T-helper 1 cell (primary cell): ENCODE measurements at regions not wholly inside any gene's neighbourhood (a gene's known extent, or its start where the extent isn't known, plus 50 kb on each side); places are given as distances from the start of the nearest gene placed in this dataset.
"Not testable (repeated sequence)": the region's sequence is repeated elsewhere in the genome, so short reads cannot be mapped to it uniquely, and the experiment has no call there.

ENCODE experiments used
- DNase-seq, 5 donors: peaks; one replicate each; pipeline ENCODE4 v3.0.0-alpha.2; 2012 to 2020

DNA sequence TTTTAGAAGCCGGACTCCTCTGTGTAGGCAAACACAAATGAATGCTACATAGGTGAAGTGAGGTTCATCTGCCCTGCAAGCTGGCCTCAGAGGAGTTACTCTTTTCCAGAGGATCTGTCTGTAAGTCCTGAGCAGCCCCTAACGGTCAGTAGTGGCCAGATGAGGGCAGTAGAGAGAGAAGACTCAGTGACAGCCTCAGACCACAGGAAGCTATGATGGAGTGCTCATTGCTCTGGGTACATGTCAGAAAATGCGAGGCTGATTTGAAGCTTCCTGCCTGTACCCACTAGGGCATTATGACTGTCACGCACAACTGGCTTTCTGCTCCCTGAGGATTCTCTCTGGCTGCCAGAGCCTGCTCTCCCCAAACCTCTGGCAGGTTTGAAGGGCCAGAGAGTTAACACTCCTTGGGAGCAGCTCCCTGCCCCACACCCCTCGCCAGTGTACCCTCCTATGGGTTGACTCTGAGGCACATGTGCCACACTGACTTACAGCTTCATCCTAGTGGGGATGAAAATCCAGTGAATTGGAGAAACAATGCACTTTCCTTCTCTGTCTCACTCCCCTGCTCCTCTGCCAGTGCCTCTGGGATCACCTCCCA, 141.5 kb downstream of the GABRG2 start:
- peak in 1 of 5 donors; percentile 8 for DNase-seq

GRCh38 chr5:162214551-162214950, 147.0 kb downstream of the GABRG2 start:
- DNase-seq, result no peak

GRCh38 chr5:162217037-162217436, 149.5 kb downstream of the GABRG2 start:
- DNase-seq, result no peak

DNA sequence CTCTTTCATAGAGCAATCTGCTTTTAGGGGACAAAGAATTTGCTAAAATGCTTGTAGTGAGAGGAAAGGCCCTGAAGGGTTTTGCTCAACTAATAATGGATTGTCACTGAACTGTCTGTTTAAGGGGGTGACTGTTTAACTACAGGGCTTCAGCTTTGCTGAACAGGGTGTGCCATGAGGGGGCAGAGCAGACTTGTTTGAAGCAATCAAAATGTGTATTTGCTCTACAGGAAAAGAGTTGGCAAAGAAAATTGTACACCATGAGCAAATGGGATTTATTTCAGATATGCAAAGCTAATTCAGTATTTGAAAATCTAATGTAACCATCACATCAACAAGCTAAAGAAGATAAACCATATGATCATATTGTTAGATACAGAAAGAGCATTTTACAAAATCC, 154.3 kb downstream of the GABRG2 start:
- DNase-seq, result no peak

GRCh38 chr5:162227075-162227474, 159.5 kb downstream of the GABRG2 start:
- no peak for DNase-seq

DNA sequence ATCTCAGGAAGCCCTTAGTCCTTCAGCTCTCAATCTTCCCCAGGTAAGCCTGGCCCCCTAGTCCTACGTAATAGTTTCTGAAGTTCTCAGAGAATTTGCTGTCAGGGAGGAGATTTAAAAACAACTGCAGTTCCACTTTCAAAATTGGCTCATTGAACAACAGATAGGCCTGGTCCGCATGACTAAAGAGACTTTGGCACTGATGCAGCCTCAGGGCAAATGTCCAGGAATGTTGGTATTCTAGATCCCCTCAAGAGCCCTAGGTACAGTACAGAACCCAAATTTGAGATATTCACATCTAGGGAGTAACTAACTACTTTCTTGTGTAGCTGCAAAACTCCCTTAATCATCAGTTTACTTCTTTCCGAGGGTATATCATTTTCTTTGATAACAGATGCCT, 162.8 kb downstream of the GABRG2 start:
- no peak for DNase-seq

- no peak for DNase-seq
Observed at GRCh38 chr5:162231522-162231921, 163.9 kb downstream of the GABRG2 start.

DNA sequence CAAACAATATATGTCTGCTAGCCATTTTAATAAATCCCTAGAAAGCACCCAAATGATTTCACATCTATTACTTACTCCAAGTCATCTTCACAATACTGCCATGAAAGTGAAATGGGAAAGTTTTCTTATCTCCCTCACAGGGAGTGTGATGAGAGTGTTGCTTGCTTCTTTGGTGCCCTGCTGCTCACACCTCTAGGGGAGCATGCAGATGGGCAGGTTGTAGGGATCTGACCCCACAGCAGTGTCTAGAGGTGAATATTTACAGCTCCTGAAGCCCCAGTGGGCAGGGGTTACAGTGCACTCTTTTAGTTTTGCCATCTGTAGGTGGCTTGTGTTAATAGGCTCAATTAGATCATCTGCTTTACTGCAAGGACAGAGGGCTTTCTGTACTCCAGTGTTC, 173.2 kb downstream of the GABRG2 start:
- no peak for DNase-seq

DNA sequence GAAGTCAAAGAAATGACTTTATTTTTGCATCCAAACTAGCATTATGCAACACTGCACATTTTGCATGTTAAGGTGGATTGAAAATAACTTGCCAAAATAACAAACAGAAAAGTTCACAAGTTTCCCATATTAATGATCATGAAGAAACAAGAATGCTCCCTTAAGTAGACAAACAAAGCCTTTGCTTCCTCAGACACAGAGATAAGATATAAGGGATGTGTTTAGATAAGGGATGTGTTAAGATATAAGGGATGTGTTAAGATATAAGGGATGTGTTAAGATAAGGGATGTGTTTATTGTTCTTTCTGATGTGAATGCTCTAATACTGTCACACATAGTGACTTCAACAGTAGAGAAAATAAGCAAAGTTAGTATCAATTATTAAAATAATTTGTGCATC, 174.8 kb downstream of the GABRG2 start:
- no peak for DNase-seq

DNA sequence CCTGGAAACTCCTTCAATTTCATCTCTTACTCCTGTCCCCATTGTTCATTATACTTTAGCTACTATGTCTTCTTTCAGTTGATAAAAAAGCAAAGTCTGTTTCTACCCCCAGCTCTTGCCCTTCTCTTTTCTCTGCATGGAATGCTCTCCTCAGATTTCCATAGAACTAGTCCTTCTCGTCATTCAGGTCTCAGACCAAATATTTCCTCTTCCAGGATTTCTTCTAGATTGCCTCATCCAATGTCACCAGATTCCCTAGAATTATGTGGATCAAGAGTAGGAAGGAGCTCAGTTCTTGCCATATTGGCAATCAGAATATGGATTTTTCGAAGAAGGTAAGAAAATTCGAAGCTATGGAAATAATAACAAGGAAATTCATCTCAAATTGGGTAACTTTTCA, 176.1 kb downstream of the GABRG2 start:
- no peak for DNase-seq

DNA sequence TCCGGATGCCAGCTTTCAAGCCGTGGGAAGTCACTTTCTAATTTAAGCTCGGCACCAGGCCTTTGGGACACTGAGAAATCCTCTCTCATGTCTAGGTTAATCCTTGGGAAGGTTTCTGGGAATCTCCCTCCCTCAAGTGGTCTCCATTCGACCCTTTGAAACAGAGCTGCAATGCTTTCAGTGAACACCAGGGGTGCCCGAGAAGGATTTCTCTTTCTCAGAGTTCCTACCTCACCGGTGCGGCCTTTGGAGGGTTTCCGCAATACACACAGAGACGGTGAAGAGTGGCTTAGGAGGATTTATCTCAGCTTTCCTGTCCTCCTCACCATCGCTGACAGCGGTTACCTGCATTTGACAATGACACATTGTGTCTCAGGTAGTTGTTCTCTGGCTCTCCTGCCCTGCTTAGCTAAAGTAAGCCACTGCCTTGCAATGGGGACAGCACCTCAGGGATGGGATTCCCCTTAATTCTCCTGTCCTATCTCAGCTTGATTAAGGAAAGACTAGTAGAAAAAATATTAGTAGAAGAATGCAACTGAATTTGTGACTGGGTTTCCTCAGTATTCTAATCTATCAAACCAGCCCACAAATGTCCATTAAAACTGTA, 180.6 kb downstream of the GABRG2 start:
- no peak for DNase-seq

DNA sequence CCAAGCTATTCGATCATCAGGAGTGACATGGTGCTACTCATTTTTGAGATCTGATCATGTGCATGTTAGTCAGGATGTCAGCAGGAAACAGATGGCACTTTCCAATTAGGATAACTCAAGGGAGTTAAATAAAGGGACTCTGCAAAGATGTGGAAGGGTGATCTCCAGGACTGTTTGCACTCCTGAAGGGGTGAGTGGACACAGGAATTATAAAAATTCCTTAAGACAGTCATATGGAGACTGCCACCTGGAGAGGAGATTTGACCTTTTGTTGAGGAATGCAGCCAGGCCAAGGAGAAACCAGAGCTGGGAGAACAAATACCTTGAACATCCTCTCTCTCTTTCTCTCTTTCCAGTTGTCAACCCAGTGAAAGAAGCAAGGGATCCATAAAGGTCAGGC, 189.1 kb downstream of the GABRG2 start:
- DNase-seq, result no peak

- DNase-seq, result no peak
Observed at GRCh38 chr5:162268694-162269481, 201.3 kb downstream of the GABRG2 start.

GRCh38 chr5:162272417-162272816, 204.8 kb downstream of the GABRG2 start:
- DNase-seq, result no peak

GRCh38 chr5:162274679-162275078, 207.1 kb downstream of the GABRG2 start:
- no peak for DNase-seq

DNA sequence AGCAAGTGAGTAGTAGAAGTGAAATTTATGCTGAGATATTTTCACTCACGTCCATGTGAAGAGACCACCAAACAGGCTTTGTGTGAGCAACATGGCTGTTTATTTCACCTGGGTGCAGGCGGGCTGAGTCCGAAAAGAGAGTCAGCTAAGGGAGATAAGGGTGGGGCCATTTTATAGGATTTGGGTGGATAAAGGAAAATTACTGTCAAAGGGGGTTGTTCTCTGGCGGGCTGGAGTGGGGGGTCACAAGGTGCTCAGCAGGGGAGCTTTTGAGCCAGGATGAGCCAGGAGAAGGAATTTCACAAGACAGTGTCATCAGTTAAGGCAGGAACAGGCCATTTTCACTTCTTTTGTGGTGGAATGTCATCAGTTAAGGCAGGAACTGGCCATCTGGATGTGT, 207.8 kb downstream of the GABRG2 start:
- not testable (repeated sequence) for DNase-seq

- no peak for DNase-seq
Observed at GRCh38 chr5:162282191-162282590, 214.6 kb downstream of the GABRG2 start.

DNA sequence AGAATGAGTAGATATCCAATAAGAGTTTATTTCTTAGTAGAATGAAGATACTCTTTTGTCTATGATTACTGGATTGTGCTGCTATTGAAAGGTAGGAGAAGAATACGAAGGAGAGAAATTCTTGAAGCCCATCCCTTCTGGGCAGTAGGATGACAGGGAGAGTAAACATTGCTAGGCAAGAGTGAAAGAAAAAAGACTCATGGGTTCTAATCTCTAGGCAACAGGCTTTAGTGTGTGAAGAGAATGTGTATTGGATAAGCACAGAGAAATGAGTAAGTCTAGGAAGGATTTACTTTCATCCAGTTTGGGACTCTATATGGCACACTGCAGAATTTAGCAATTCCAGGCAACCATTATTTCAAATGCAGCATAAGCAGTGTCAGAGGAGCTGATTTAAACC, 216.0 kb downstream of the GABRG2 start:
- DNase-seq, result no peak

DNA sequence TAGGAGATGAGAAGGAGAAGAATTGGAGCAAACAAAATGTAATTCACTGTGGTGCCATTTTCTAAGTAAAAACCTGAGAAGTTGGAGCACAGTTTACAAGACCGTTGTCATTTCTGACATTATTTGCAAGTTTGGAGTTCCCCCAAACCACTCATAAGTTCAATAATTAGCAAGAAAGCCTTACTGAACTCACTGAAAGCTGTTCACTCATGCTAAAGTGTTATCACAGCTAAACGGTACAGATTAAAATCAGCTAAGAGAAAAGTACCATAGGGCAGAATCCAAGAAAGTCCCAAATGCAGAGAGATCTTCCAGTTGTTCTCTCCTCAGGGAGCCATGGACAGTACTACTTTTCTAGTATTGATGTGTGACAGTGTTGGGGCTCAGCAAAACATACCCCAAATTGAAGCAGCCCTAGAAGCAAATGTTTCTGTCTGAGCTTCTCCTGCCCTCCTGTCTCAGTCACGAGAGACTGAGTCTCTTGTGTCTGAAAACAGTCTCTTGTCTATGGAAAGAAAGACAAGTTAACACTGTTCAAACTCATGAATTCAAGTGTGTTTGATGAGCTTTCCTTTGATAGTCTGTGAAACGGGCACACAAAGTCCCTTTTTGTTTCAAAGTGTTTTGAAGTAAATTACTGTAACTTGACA, 221.2 kb downstream of the GABRG2 start:
- DNase-seq, result no peak

DNA sequence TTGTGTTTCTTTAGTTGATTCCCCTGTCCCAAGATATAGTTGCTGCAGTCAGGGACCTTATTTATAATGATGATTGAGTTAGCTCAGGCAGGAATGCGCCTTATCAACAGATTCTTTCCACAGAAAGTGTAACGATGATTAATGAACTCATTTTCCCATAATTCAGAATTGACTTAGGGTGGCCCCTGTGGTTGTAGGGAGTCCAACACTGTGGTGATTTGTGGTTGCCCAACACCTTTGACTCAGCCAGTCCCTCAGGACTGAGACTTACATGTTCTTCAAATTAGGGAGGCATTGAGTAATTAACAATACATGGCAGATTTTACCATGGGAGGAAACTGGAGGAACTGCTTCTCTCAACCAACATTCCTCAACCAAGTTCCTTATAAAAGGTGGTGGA, 221.9 kb downstream of the GABRG2 start:
- no peak for DNase-seq

DNA sequence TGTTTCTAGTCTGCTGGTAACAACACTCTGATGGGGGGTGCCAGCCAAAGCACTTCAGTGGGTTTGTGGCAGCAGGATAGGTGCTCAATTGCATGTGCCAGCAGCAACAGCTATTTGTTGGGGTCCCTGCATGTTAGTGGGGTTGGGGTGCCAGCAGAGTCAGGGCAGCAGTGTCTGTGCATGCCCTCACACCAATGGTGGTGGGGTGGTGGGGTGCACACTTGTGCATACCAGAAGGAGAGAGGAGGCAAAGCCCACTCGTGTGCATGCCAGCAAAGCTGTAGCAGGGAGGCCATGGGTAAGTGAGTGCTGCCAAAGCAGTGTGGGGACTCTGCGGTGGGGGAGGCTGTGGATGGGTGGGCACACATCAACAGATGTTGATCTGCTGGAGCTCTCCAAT, 232.2 kb downstream of the GABRG2 start:
- DNase-seq, result no peak

- DNase-seq, result no peak
Observed at GRCh38 chr5:162301356-162301755, 233.8 kb downstream of the GABRG2 start.

GRCh38 chr5:162323466-162323865, 255.9 kb downstream of the GABRG2 start:
- no peak for DNase-seq

DNA sequence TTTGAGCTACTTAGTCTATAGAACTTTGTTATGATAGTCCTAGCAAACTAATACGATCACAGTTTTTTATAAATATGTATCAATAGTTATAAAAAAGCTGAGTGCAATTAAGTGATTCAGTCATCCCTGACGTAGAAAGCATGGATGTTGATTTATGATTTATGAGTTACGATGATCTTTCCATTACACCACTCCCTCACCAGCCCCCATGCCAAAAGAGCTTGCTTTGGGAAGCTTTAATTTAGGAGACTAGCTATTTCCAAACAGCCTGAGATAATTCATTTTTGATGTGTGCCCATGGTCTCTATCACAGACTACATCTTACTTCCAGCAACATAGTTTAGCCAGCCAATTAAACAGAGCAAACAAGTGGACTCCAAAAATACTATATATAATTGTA, 256.8 kb downstream of the GABRG2 start:
- DNase-seq, result no peak
